ENCODE measurements at regions not wholly inside any gene's neighbourhood (a gene's known extent, or its start where the extent isn't known, plus 50 kb on each side); places are given as distances from the start of the nearest gene placed in this dataset.

DNA sequence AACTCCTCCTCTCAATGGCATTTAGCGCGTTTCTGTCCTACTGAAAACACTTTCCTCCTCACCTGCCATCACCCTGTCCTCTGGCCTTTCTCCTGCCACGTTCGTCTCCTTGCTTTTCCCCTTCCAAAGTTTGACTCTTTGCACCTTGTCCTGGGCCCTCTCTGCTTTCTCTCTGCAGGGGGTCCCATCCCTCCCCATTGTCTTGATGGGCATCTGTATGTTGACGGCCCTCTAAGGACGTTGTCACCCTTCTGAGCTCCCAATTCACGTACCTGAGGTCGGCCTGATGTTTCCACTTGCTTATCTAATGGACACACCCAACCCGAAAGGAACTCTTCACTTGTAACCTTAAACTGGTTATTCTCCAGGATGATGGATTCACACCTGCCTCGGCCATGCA lies 170.4 kb downstream of the WSCD1 start:
- TF ChIP-seq CTCF (conservative IDR thresholded peaks at IDR 0.05): no peak
- TF ChIP-seq EZH2 (IDR thresholded peaks at IDR 0.05; ENCODE audit: low read depth): no peak
